ENCODE measurements at regions not wholly inside any gene's neighbourhood (a gene's known extent, or its start where the extent isn't known, plus 50 kb on each side); places are given as distances from the start of the nearest gene placed in this dataset.

DNA sequence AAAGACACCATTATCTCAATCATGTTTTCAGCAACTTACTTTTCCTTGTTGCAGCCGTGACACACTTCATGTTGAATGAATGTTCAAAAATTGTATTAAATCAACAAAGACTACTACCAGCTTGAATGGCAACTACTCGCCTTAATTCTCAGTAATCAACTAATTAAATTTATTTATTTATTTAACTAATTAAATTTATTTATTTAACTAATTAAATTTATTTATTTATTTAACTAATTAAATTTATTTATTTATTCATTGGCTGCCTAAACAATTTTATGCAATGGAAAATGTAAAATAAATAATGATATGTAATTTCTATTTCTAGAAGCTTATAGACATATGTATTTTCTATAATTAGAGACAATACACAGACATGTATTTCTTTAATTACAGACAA, 435.4 kb downstream of the GPAM start:
- TF ChIP-seq, protein P1, sequence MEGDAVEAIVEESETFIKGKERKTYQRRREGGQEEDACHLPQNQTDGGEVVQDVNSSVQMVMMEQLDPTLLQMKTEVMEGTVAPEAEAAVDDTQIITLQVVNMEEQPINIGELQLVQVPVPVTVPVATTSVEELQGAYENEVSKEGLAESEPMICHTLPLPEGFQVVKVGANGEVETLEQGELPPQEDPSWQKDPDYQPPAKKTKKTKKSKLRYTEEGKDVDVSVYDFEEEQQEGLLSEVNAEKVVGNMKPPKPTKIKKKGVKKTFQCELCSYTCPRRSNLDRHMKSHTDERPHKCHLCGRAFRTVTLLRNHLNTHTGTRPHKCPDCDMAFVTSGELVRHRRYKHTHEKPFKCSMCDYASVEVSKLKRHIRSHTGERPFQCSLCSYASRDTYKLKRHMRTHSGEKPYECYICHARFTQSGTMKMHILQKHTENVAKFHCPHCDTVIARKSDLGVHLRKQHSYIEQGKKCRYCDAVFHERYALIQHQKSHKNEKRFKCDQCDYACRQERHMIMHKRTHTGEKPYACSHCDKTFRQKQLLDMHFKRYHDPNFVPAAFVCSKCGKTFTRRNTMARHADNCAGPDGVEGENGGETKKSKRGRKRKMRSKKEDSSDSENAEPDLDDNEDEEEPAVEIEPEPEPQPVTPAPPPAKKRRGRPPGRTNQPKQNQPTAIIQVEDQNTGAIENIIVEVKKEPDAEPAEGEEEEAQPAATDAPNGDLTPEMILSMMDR (IDR thresholded peaks at IDR 0.05) = no peak
- no peak for TF ChIP-seq POLR2A (IDR thresholded peaks at IDR 0.05)
